Duodenal mucosa (tissue), 2 donors: ENCODE measurements at regions not wholly inside any gene's neighbourhood (a gene's known extent, or its start where the extent isn't known, plus 50 kb on each side); places are given as distances from the start of the nearest gene placed in this dataset.
"Not testable (repeated sequence)": the region's sequence is repeated elsewhere in the genome, so short reads cannot be mapped to it uniquely, and the experiment has no call there.

Source experiments
- H3K27ac ChIP-seq: one replicate; pipeline ENCODE4 v1.7.0; 2013; ENCODE audit warnings: low read depth, low read length
- H3K27me3 ChIP-seq, 2 donors: one replicate each; pipeline ENCODE4 v1.7.0; 2013; ENCODE audit warnings: low read length in 2 of 2, control low read depth in 1 of 2; ENCODE audit not compliant: insufficient read depth in 2 of 2, control insufficient read depth in 1 of 2
- H3K36me3 ChIP-seq, 2 donors: one replicate each; pipeline ENCODE4 v1.7.0; 2013; ENCODE audit warnings: low read length in 2 of 2, control low read depth in 1 of 2; ENCODE audit not compliant: insufficient read depth in 2 of 2, control insufficient read depth in 1 of 2
- H3K4me1 ChIP-seq, 2 donors: one replicate each; pipeline ENCODE4 v1.7.0; 2013; ENCODE audit warnings: low read length in 2 of 2, control low read depth in 1 of 2; ENCODE audit not compliant: insufficient read depth in 2 of 2, control insufficient read depth in 1 of 2
- H3K4me3 ChIP-seq, 2 donors: one replicate each; pipeline ENCODE4 v1.7.0; 2013; ENCODE audit warnings: low read length in 2 of 2, low read depth in 1 of 2
- H3K9ac ChIP-seq, 2 donors: one replicate each; pipeline ENCODE4 v1.7.0; 2013; ENCODE audit warnings: low read length in 2 of 2, low read depth in 1 of 2
- H3K9me3 ChIP-seq, 2 donors: one replicate each; pipeline ENCODE4 v1.7.0; 2013; ENCODE audit warnings: low read length in 2 of 2, control low read depth in 1 of 2; ENCODE audit not compliant: control insufficient read depth in 1 of 2

GRCh38 chr7:81404669-81405068 is 365.2 kb downstream of the HGF start:
- no peaks in the 10 kb centered on the region for H3K27me3 ChIP-seq
- H3K4me3 ChIP-seq, result no peak overlapping the region
- H3K4me1 ChIP-seq, result no peaks in the 10 kb centered on the region
- peaks cover 0 to 3% of the 10 kb centered on the region in 2 donors for H3K9me3 ChIP-seq
- no peaks in the 10 kb centered on the region for H3K36me3 ChIP-seq
- H3K27ac ChIP-seq, result no peak overlapping the region
- no peak overlapping the region for H3K9ac ChIP-seq

DNA sequence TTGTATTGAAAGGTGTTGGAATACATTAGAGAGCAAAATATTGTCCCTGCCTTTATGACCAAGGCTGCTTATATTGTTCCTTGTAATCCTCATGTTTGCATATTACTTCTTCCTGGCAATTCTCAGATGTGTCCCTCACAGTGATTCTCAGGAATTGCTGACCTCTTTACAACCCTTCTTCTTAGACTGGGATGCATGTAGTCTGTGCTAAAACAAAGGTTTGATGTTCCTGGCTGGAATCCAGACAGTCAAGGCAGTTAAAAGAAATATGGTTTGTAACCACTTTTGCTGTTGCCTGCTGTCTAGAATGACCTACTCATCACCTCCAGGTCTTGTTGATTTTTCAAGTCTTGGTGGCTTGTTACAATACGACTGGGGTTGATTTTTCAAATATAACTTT is 367.6 kb downstream of the HGF start:
- Histone ChIP-seq H3K27ac (no peak overlapping the region), H3K4me1 (no peaks in the 10 kb centered on the region), H3K9me3 (peaks cover 0 to 3% of the 10 kb centered on the region in 2 donors), H3K27me3 (no peaks in the 10 kb centered on the region), H3K36me3 (no peaks in the 10 kb centered on the region), H3K4me3 (no peak overlapping the region), H3K9ac (no peak overlapping the region)

DNA sequence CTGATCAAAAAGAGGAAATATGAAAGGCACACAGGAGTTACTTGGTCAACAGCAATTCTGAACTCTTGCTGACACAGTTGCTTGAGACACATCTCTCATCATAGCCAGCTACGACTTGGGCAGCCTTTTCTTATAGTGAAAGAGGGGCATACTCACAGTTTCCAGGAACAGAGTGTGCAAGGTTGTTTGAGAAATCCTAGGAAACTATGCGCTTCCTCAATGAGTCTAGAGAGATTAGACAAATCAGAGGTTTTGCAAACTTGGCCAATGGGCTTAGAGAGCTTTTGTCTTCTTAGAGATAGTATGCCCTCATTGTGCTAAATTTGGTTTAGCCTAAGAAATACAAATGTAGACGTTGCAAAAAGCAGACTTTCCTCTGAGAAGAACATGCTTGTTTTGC is 370.4 kb downstream of the HGF start:
- Histone ChIP-seq H3K4me3 (no peak overlapping the region), H3K27ac (no peak overlapping the region), H3K9ac (no peak overlapping the region), H3K36me3 (no peaks in the 10 kb centered on the region), H3K27me3 (no peaks in the 10 kb centered on the region), H3K4me1 (no peaks in the 10 kb centered on the region), H3K9me3 (no peaks in the 10 kb centered on the region)

DNA sequence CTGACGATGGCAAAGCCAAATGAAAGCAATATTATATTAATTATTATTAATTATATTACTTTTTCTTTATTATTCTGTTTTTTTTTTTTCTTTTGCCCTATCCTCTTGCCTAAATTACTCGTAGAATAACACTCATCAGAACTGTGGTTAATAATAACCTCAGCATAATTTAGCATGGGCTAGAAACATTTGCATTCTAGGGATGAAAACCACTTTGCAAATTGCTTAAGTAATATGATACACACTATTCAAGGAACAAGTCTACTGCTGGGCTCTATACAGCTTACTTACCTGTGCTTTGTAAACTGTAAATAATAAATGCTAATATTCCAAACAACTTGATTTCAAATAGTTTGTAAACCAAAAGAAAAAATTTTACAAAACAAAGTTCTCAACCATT is 375.8 kb downstream of the HGF start:
- no peaks in the 10 kb centered on the region for H3K36me3 ChIP-seq
- no peak overlapping the region for H3K9ac ChIP-seq
- H3K4me3 ChIP-seq, result no peak overlapping the region
- H3K27me3 ChIP-seq, result no peaks in the 10 kb centered on the region
- H3K9me3 ChIP-seq, result no peaks in the 10 kb centered on the region
- H3K4me1 ChIP-seq, result no peaks in the 10 kb centered on the region
- no peak overlapping the region for H3K27ac ChIP-seq

- no peaks in the 10 kb centered on the region for H3K27me3 ChIP-seq
- no peak overlapping the region for H3K9ac ChIP-seq
- H3K36me3 ChIP-seq, result no peaks in the 10 kb centered on the region
- H3K27ac ChIP-seq, result no peak overlapping the region
- no peaks in the 10 kb centered on the region for H3K4me1 ChIP-seq
- no peak overlapping the region for H3K4me3 ChIP-seq
- H3K9me3 ChIP-seq, result no peaks in the 10 kb centered on the region
Observed at GRCh38 chr7:81393018-81393417, 376.8 kb downstream of the HGF start.

- Histone ChIP-seq H3K9me3 (no peaks in the 10 kb centered on the region), H3K4me1 (no peaks in the 10 kb centered on the region), H3K4me3 (no peak overlapping the region), H3K36me3 (no peaks in the 10 kb centered on the region), H3K9ac (no peak overlapping the region), H3K27me3 (no peaks in the 10 kb centered on the region), H3K27ac (no peak overlapping the region)
Observed at GRCh38 chr7:81385370-81385769, 384.5 kb downstream of the HGF start.

DNA sequence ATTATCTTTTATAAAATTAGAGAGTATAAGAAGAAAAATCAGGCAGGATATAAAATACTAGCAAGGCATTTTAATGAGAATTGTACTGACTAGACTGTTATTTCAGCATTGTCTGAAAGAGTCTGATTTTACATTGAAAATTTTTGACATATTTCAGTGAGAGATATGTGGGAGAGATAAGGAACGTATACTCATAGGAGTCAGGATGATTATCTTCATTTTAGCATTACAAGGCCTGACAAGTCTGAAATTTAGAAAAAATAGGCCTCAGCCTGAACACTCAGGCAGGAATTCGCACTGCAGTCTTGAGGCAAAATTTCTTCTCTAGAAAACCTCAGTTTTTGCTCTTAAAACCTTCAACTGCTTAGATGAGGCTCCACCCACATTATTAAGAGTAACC is 386.0 kb downstream of the HGF start:
- Histone ChIP-seq H3K27ac (no peak overlapping the region), H3K36me3 (no peaks in the 10 kb centered on the region), H3K9ac (no peak overlapping the region), H3K9me3 (no peaks in the 10 kb centered on the region), H3K4me3 (no peak overlapping the region), H3K4me1 (no peaks in the 10 kb centered on the region), H3K27me3 (no peaks in the 10 kb centered on the region)

DNA sequence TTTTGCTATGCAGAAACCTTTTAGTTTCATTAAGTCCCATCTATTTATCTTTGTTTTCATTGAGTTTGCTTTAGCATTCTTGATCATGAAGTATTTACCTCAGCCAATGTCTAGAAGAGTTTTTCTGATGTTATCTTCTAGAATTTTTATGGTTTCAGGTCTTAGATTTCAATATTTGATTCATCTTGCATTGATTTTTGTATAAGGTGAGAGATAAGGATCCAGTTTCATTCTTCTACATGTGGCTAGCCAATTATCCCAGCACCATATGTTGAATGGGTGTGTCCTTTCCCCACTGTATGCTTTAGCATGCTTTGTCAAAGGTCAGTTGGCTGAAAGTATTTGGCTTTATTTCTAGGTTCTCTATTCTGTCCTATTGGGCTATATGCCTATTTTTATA is 395.2 kb downstream of the HGF start:
- H3K36me3 ChIP-seq, H3K9ac ChIP-seq, H3K9me3 ChIP-seq, H3K4me1 ChIP-seq, H3K27me3 ChIP-seq, H3K4me3 ChIP-seq, H3K27ac ChIP-seq: not testable (repeated sequence)

- no peaks in the 10 kb centered on the region for H3K9me3 ChIP-seq
- no peak overlapping the region for H3K4me3 ChIP-seq
- no peaks in the 10 kb centered on the region for H3K4me1 ChIP-seq
- no peak overlapping the region for H3K27ac ChIP-seq
- H3K9ac ChIP-seq, result no peak overlapping the region
- H3K36me3 ChIP-seq, result no peaks in the 10 kb centered on the region
- no peaks in the 10 kb centered on the region for H3K27me3 ChIP-seq
Observed at GRCh38 chr7:81370822-81371221, 399.0 kb downstream of the HGF start.

- Histone ChIP-seq H3K36me3 (no peaks in the 10 kb centered on the region), H3K9me3 (no peaks in the 10 kb centered on the region), H3K9ac (no peak overlapping the region), H3K27me3 (no peaks in the 10 kb centered on the region), H3K4me3 (no peak overlapping the region), H3K4me1 (no peaks in the 10 kb centered on the region), H3K27ac (no peak overlapping the region)
Observed at GRCh38 chr7:81367326-81367931, 402.4 kb downstream of the HGF start.

DNA sequence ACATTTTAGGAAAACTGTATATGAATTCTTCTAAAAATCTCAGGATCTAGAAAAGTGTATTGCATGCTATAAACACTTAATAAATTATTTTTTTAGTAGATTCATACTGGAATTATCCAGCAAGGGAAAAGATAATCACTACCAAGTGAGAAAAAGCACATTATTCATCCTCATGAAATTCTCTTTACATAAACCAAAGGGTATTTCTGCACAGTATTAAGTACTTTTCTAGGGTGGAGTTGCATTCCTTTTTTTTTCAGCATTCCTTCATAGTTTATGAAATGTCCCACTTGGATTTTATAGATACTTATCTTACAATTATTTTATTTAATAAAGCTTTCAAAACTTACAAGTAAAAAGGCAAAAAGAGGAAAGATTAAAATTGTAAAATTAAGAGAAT is 403.3 kb downstream of the HGF start:
- no peaks in the 10 kb centered on the region for H3K36me3 ChIP-seq
- no peak overlapping the region for H3K4me3 ChIP-seq
- H3K27me3 ChIP-seq, result no peaks in the 10 kb centered on the region
- no peaks in the 10 kb centered on the region for H3K4me1 ChIP-seq
- H3K9ac ChIP-seq, result no peak overlapping the region
- no peak overlapping the region for H3K27ac ChIP-seq
- H3K9me3 ChIP-seq, result no peaks in the 10 kb centered on the region
